Renal cortical epithelial cell (primary cell): ENCODE measurements at regions not wholly inside any gene's neighbourhood (a gene's known extent, or its start where the extent isn't known, plus 50 kb on each side); places are given as distances from the start of the nearest gene placed in this dataset.
A peak's percentile ranks its signal among the peaks of the same experiment; 100 is the strongest.
"Not testable (repeated sequence)": the region's sequence is repeated elsewhere in the genome, so short reads cannot be mapped to it uniquely, and the experiment has no call there.

Experiments used
- DNase-seq: peaks from one replicate; pipeline ENCODE4 v3.0.0-alpha.2; 2011; ENCODE audit warnings: low read depth

GRCh38 chr5:176140138-176140537 lies 98.1 kb upstream of the SIMC1 start:
- not testable (repeated sequence) for DNase-seq

DNA sequence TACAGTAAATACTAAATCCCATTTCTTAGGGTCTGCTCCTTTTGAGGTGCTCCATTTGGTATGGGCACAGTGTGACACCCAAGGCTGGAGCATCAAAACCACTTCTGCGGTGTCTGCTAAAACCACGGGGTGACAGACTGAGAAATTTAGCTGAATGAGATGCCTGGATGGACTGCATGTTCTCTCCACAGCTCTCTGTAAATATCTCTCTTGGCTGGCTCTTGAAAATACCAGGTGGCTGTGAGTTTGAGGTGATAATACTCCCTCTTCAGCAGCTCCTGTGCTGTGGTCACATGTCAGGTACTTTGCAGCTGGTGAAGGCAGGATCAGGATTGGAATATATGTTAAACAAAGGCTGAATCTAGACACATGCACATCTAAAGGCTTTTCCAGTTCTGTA lies 93.7 kb upstream of the SIMC1 start:
- DNase-seq: no peak

DNA sequence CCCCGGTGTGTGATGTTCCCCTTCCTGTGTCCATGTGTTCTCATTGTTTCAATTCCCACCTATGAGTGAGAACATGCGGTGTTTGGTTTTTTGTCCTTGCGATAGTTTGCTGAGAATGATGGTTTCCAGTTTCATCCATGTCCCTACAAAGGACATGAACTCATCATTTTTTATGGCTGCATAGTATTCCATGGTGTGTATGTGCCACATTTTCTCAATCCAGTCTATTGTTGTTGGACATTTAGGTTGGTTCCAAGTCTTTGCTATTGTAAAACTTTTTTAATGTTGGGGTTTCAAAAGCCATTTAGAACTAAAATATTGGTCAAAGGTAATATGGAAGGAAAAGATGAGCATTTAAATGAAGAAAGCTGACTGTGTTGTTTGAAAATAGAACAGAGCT lies 88.3 kb upstream of the SIMC1 start:
- DNase-seq: not testable (repeated sequence)

GRCh38 chr5:176151281-176151680 lies 86.9 kb upstream of the SIMC1 start:
- DNase-seq: peak; percentile 34

DNA sequence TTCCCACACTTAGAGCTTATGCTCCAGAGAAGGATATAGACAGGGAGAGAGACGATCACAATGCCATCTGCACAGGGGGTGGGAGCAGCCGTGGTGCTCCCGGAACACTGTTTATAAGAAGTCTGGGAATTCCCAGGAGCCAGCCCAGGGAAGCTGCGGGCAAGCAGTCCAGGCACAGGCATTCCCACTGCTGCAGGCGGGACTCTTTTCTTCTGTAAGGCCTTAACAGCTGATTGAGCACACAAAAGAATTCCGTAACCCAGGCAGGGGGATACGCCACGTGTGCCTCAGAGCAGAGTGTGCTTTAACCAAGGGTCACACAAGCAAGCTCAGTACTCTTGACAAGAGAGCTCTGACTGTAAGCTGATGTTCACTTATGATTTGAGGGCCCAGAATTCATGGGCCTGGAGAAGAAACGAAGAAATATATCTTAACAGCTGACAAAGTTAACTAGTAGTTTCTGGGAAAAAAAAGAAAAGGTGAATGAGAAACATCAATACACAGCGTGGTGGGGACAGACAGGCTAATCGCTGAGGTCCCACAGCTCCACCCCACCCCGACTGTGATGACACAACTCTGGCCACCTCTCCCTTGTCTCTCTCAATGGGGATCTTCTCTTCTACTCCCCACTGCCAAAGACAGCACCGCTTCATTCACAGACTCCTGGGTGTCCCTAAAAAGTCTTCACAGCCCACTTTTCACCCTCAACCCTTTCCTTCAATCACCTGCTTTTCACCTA lies 85.9 kb upstream of the SIMC1 start:
- peak; percentile 54 for DNase-seq

DNA sequence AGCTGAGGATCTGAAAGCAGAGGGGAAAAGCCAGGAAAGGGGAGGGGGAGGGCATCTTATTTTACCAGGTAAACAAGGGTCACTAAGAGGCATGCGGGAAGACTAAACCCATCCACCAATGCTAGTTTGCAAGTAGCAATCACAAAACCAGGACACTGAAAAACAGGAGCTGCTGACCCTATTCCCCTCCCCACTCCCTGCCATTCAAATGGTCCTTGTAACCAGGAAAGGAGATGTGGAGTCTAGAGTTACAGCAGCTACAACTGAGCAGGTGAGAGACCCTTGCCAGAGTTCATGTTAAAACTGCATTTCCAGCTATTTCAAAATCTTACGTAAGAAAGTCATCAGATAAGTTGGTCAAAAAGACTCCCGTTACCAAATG lies 85.3 kb upstream of the SIMC1 start:
- DNase-seq: no peak

- no peak for DNase-seq
Measured at GRCh38 chr5:176153741-176154140, 84.5 kb upstream of the SIMC1 start.

DNA sequence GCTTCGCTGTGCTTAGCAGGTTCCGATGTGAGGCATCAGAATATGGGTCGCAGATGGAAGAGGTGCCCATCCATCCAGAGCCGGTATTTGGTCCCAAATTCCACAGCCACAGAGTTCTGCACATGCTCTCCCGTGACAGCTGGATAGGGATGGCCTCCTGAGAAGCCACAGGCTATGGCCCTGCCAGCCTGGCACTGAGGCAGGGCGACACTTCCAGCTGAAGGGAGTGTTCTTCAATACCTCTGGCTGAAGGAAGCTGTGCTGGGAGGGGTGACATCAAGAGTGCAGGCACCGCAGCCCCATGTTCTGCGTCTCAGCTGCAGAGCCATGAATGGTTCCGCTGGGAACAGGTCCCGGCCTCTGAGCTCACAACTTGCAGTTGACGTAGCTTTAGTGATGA lies 83.4 kb upstream of the SIMC1 start:
- DNase-seq: no peak

DNA sequence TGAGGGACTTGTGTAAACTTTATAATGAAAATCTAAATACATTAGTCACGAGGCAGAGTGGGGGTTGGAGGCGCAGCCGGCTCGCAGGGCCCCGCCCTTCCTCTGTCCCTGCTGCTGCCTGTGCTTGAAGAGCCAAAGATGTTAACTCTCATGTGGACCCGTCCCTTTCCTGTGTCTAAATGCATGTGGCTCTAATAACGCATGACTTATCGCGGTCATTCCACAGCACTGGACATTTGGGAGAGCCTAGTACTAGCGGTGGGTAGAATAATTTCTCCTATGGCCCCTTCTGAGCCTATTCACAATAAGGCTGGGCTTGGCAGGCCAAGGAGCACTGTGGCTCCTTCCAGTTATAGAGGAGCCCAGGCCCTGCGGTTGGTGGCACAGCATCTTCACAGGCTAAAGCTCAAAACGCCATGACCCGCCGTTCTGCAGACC lies 82.3 kb upstream of the SIMC1 start:
- DNase-seq: no peak

GRCh38 chr5:176157656-176158055 lies 80.6 kb upstream of the SIMC1 start:
- DNase-seq: no peak

DNA sequence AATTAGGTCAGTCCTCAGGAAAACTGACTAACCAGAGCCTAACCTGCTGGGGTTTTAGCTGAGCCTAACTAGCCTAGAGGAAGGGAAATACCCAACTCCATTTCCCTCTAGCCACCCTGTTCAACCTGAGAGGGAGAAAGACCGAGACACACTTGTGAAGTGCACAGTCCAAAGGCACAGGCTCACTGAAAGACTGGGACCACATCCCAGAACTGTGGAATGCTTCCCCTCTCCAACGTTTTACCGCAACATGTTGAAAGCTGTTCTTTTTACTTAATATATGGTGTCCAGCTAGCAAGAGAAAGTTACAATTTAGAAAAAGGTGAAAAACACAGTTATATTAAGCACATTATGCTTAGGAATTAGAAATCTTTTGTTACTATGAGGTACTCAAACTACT lies 76.8 kb upstream of the SIMC1 start:
- no peak for DNase-seq

- DNase-seq: no peak
Measured at GRCh38 chr5:176162198-176162597, 76.0 kb upstream of the SIMC1 start.

GRCh38 chr5:176162888-176163287 lies 75.3 kb upstream of the SIMC1 start:
- DNase-seq: no peak

DNA sequence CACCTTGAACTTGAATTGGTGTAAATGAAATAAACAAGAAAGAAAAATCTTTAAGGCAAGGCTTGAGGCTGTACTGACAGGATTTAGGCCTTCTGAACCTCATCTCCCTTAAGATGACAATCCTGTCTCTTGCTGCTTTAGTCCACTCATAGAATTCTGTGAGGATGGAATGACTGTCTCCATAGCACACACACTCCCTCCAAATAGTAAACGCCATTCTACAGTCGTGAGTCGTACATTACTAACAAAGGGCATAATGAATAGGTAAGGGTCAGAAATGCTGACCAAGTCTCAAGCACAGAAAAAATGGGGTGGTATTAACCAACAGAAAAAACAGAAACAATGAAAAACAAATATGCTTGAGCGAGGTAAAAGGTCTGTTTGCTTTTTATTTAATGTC lies 71.8 kb upstream of the SIMC1 start:
- DNase-seq: peak; percentile 43

GRCh38 chr5:176167800-176168199 lies 70.4 kb upstream of the SIMC1 start:
- no peak for DNase-seq

- DNase-seq: no peak
Measured at GRCh38 chr5:176169393-176170063, 68.7 kb upstream of the SIMC1 start.

DNA sequence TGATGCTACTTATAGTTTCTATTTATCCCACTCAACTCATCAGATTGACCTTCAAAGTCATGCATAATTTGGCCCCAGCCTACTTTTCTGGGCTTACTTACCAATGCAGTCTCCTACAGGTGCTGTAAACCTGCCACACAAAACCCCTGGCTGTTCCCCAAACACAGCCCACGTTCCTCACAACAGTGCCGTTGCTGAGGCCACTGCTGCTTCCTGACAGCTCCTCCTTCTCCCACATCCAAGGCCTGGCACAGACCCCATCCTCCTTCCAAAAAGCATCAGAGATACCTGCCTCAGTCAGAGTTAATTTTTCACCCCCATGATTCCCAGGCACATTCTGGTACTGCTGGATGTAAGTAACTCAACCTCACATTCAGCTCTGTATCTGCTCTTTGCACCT lies 68.1 kb upstream of the SIMC1 start:
- DNase-seq: no peak

DNA sequence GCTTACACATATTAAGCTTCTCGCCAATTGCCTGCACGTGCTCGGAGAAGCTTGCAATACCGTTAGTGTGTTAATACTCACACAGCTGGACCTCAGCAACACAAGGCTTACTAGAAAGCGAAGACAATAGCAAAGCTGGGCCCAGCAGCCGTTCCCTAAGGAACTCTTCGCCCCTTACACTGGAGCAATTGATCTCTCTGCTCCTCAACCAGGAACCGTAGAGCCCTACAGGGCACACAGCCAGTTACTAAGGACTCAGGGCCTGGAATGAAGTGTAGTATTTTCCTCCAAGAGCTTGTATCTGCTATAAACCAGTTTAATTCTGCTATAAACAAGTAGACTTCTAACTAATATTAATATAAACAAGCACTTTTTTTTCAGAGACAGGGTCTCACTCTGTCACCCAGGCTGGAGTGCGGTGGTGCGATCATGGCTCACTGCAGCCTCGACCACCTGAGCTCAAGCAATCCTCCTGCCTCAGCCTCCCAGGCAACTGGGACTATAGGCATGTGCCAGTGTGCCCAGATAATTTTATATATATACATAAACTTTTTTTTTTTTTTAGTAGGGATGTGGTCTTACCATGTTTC lies 67.0 kb upstream of the SIMC1 start:
- no peak for DNase-seq

DNA sequence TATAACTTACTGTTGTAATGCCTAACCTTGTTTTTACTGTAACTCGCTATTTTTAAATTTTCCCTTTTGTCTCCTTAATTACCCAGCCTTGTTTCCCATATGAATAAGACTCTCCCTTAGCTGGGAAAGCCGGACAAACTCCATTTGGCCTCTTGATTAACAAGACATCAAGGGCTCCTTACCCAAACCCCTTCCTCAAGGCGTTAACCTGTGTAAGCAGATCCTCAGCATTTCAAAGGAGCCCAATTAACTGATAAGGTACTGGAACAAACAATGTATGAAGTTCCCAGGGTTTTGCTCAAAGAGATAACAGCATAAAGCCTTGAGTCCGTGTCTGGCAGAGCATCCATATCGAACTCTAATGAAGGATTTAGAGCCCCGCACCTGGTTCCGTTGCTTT lies 66.0 kb upstream of the SIMC1 start:
- DNase-seq: no peak

- no peak for DNase-seq
Measured at GRCh38 chr5:176173647-176174046, 64.6 kb upstream of the SIMC1 start.

DNA sequence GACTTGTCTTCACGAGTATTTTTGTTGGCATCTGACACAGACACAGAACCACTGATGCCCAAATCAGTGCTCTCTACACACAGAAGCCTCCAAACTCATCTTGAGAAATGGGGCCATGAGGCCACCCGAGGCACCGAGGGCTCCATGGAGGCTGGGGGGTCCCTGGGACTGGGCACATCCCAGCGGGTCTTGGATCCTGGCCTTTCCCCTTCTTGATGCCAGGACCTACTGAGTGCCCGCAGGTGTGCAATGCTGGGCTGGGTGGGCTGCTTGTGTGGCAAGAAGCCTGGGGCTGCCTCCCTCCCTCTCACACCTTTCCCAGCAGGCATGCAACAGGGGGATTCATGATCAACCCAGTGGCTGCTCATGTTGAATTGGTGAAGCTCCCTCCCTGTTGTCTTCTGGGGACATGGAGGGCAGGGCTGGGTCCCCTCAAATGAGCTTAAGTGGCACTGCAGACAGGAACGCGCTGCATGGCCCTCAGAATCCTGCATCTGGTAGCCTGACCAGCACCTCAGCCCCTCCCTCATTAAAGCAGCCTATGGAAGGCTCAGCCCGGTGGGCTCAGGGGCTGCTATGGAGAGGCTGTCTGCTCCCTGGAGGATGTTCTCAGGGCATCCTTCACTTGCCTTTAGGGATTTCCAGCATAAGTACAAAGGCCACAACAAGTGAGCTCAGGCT lies 63.7 kb upstream of the SIMC1 start:
- no peak for DNase-seq

GRCh38 chr5:176175101-176175852 lies 62.9 kb upstream of the SIMC1 start:
- DNase-seq: no peak
